Ovary (tissue), 7 donors: ENCODE measurements at regions not wholly inside any gene's neighbourhood (a gene's known extent, or its start where the extent isn't known, plus 50 kb on each side); places are given as distances from the start of the nearest gene placed in this dataset.

Experiments
- DNase-seq, 5 donors: peaks; one replicate each; pipeline ENCODE4 v3.0.0-alpha.2; 2019 to 2020
- H3K27ac ChIP-seq, 2 donors: fragments of 200-600 bp; one replicate each; pipeline versions ENCODE4 v1.5.1 to v1.8.0; 2019 to 2022
- H3K27me3 ChIP-seq: fragments of 200-600 bp; one replicate; pipeline ENCODE4 v1.8.0; 2022
- H3K36me3 ChIP-seq: fragments of 200-600 bp; sonication (generic); one replicate; pipeline ENCODE4 v1.5.1; 2019
- H3K4me1 ChIP-seq: one replicate; pipeline ENCODE4 v1.8.1; 2013; ENCODE audit warnings: mild to moderate bottlenecking, moderate library complexity; ENCODE audit not compliant: insufficient read depth
- H3K4me3 ChIP-seq: fragments of 200-600 bp; sonication (generic); one replicate; pipeline ENCODE4 v1.5.1; 2017
- H3K9me3 ChIP-seq, 2 donors: fragments of 200-600 bp in 1 of 2; sonication (generic) in 1 of 2; one replicate each; pipeline versions ENCODE4 v1.5.1 to v1.8.1; 2013 to 2019; ENCODE audit warnings: mild to moderate bottlenecking in 1 of 2, moderate library complexity in 1 of 2
- CTCF ChIP-seq, 3 donors: fragments of 450-650 bp in 2 of 3; fragments of 200-600 bp in 1 of 3; IDR thresholded peaks; one replicate each; pipeline versions ENCODE4 v1.5.1 to v1.8.0; 2016 to 2022; ENCODE audit warnings: antibody characterized with exemption in 3 of 3, mild to moderate bottlenecking in 1 of 3
- EP300 ChIP-seq: sonication (generic); formaldehyde crosslinking; IDR thresholded peaks from one replicate; pipeline ENCODE4 v1.6.1; 2017; ENCODE audit warnings: antibody characterized with exemption
- POLR2A ChIP-seq: fragments of 450-650 bp; IDR thresholded peaks from one replicate; pipeline ENCODE4 v1.6.1; 2017; ENCODE audit warnings: antibody characterized with exemption, mild to moderate bottlenecking, moderate library complexity
- WGBS, 3 donors: extraction: QIAGEN DNeasy Blood & Tissue Kit in 1 of 3; methylation state at CpG; one replicate each; pipeline versions ENCODE4 v1.1.5 to v1.1.7; 2013 to 2017; 5-methylcytosine and 5-hydroxymethylcytosine counted together
- intact Hi-C, 4 donors: fragments of 100-400 bp; cut with DNase I; formaldehyde crosslinking; loops; one replicate each; pipeline versions ENCODE4 v1.11.0 to v1.15.1; 2022 to 2023
- donor health status: DM: no; HTN: no; CAD: no; lungs with moderate emphysema.
- donor health status: DM: no; HTN: no; CAD: no.
- donor health status: Bipolar disorder and iron deficiency.
- donor health status: DM: no; HTN: no; CAD: no.
- donor health status: DM: yes; HTN: yes; CAD: no.

GRCh38 chr5:169352901-169353300, 52.0 kb upstream of the SLIT3 start:
- no peaks in the 10 kb centered on the region for H3K27me3 ChIP-seq
- WGBS, 3 donors: 82 to 88% (median 86%) methylated on average over 7 of the region's 7 CpGs
- H3K4me1 ChIP-seq: no peaks in the 10 kb centered on the region
- intact Hi-C loops: no loop called here
- TF ChIP-seq POLR2A: no peak
- no peak for TF ChIP-seq EP300
- TF ChIP-seq CTCF (IDR thresholded peaks at IDR 0.05): no peak
- no peak overlapping the region for H3K27ac ChIP-seq
- H3K36me3 ChIP-seq: no peaks in the 10 kb centered on the region
- DNase-seq: no peak
- no peak overlapping the region for H3K4me3 ChIP-seq
- no peaks in the 10 kb centered on the region for H3K9me3 ChIP-seq

- Histone ChIP-seq H3K4me1 (no peaks in the 10 kb centered on the region), H3K36me3 (no peaks in the 10 kb centered on the region), H3K4me3 (no peak overlapping the region), H3K27me3 (no peaks in the 10 kb centered on the region), H3K9me3 (no peaks in the 10 kb centered on the region), H3K27ac (no peak overlapping the region)
- no peak for DNase-seq
- TF ChIP-seq EP300 (no peak), POLR2A (no peak), CTCF (IDR thresholded peaks at IDR 0.05) (no peak)
- intact Hi-C loops: no loop called here
- WGBS, 3 donors: 45 to 59% (median 51%) methylated on average over 3 of the region's 3 CpGs
Observed at GRCh38 chr5:169351721-169352120, 50.8 kb upstream of the SLIT3 start.

DNA sequence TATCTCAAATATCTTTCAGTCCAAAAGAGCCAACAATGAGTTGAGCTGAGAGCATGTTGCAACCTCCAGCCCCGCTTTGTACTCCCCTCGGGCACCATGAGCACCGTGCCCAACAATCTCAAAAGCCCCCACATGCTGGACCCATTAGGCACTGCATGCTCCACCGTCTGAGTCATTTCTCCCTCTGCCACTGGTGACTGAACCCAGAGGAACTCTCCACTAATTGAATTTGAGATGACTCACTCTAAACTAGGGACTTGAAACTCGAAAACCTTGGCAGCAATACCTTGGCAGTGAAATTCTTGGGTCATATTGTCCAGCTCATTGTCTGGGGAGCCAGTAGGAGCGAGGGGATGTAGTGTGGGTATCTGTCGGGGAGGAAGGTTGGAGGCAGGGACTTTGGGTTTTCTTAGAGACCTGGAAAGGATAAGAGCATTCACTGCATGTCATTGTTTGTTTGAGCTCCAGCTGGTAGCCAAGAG, 49.9 kb upstream of the SLIT3 start:
- no peak for DNase-seq
- 36 to 44% (median 37%) methylated on average over 7 of the region's 7 CpGs for WGBS, 3 donors

More for the DNA sequence above, 49.9 kb upstream of the SLIT3 start:
- Histone ChIP-seq H3K36me3 (no peaks in the 10 kb centered on the region), H3K27ac (no peak overlapping the region), H3K4me1 (no peaks in the 10 kb centered on the region), H3K9me3 (no peaks in the 10 kb centered on the region), H3K4me3 (no peak overlapping the region), H3K27me3 (no peaks in the 10 kb centered on the region)
- intact Hi-C loops: no loop called here
- TF ChIP-seq POLR2A (no peak), CTCF (IDR thresholded peaks at IDR 0.05) (no peak), EP300 (no peak)
